GM12891 (cell line): ENCODE measurements at regions not wholly inside any gene's neighbourhood (a gene's known extent, or its start where the extent isn't known, plus 50 kb on each side); places are given as distances from the start of the nearest gene placed in this dataset.

Experiments
- POLR2A ChIP-seq: IDR thresholded peaks from 2 replicates; pipeline ENCODE4 v1.6.1; 2011; ENCODE audit warnings: low read depth, low read length, control low read depth
- POLR2AphosphoS5 ChIP-seq: IDR thresholded peaks from 2 replicates; pipeline ENCODE4 v1.6.1; 2011; ENCODE audit warnings: low read depth, low read length, control low read depth

GRCh38 chr1:14034506-14034905 lies 334.5 kb downstream of the PRDM2 start:
- TF ChIP-seq POLR2A (no peak), POLR2AphosphoS5 (no peak)
